ENCODE measurements at regions not wholly inside any gene's neighbourhood (a gene's known extent, or its start where the extent isn't known, plus 50 kb on each side); places are given as distances from the start of the nearest gene placed in this dataset.
A peak's percentile ranks its signal among the peaks of the same experiment; 100 is the strongest.

- DNase-seq (ENCODE audit: low spot score) = no peak
Observed at GRCh38 chr3:115475178-115476041, 147.9 kb upstream of the GAP43 start.

GRCh38 chr3:115476472-115476871, 146.8 kb upstream of the GAP43 start:
- DNase-seq (ENCODE audit: low spot score) = no peak

GRCh38 chr3:115478359-115478758, 145.0 kb upstream of the GAP43 start:
- DNase-seq (ENCODE audit: low spot score) = no peak

DNA sequence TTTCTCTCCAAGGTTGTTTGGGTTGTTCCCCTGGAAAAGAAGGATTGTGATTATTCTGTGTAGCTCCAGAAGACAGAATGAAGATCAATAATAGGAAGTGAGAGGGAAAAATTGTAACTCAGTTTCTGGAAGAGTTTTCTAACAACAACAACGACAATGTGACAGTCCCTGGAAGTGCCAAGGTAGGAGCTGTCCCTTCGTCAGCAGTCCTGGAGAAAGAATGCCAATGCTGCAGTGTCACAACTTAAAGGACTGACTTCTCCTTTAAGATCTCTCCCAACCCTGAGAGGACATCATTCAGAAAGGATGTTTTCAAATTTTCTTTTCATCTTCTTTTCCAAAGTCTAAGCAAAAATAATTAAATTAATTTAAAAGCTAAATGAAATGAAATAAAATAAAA, 136.4 kb upstream of the GAP43 start:
- DNase-seq (ENCODE audit: low spot score) = no peak

DNA sequence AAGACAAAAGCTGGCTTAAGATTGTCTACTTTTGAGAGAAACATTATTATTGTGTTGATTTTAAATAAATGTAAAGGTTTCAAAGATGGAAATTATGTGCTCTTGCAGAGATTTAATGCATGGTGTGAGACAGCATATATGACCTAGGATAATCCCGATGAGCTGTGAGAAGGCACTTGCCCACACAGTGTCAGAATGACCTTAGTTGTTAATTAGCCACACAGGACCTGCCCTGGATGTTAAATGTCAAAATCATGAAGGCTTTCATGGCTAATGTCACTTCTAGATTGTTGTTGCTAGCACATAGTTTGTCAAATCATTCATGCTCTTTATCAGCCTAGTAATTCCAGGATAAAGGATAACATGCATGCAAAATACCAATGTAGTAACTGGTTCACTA, 135.3 kb upstream of the GAP43 start:
- no peak for DNase-seq (ENCODE audit: low spot score)

GRCh38 chr3:115488409-115488808, 134.9 kb upstream of the GAP43 start:
- DNase-seq (ENCODE audit: low spot score) = no peak

DNA sequence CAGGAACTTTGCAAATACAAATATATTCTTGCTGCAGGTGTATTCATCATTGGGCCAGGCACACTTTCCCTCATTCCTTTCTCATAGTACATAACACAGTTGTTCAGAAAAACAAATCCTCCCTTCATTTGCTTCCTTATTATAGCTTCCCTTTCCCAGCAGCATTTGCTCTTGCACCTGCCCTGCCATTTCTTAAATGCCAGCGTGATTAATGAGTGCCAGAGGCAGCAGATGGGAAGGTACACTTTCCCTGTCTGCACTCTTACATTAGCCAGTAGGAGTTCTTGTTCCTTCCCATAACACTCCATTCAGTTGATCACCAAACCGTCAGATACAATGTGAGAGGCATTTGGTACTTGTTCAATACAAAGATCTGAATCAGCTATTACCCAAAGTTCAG, 128.5 kb upstream of the GAP43 start:
- no peak for DNase-seq (ENCODE audit: low spot score)

GRCh38 chr3:115498421-115498820, 124.9 kb upstream of the GAP43 start:
- DNase-seq (ENCODE audit: low spot score) = no peak

DNA sequence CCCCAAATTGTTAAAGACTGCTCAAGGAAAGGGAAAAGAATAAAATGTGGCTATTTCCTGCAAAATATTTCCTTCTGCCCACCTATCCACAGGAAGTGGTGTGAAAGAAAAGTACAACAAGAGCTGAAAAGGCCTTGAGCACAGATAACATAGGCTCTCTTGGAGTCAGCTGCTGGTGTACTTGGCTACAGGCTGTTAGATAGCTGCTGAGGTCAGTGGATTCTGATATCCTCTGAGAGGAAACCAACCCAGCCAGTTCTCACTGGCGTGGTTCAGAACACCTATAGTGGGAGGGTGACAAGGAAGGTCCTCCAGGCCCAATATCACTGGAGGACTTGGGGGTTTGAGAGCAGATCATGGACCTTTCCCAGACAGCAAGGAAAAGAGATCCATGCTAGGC, 124.4 kb upstream of the GAP43 start:
- no peak for DNase-seq (ENCODE audit: low spot score)

GRCh38 chr3:115499666-115500065, 123.6 kb upstream of the GAP43 start:
- no peak for DNase-seq (ENCODE audit: low spot score)

DNA sequence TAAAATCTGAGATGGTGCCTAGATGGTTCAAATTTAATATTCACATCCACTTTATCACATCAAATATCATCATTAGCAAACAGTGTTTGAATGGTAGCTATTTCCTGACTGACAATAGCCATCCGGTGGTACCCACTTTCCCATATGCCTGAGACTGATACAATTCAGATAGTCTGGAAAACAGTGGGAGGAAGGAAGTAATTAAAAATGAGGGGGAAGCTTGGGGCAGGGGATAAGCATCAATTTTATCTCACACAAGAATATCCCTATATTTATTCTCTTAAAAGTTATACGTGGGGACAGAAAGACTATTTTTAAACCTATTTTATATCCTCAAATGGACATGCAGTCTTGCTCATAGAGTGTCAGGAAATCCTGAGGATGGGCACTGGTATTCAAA, 122.5 kb upstream of the GAP43 start:
- DNase-seq (ENCODE audit: low spot score) = no peak

- no peak for DNase-seq (ENCODE audit: low spot score)
Observed at GRCh38 chr3:115502128-115502527, 121.2 kb upstream of the GAP43 start.

DNA sequence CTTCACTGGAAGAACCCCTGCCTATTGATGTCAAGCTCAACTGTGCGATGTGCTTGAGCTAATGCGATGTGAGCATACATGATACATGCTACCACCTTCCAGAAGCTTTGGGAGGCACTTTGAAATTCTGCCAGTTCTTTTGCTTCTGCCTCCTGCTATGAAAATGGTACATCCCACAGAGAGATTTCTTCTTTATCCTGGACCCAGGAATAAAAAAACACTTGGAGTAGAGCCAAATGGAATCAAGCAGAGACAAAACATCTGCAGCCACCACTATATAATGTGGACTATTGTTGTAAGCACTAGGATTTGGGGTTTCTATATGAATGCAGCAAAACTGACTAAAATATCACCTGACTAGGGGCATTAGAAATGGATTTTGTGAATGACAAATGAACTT, 119.9 kb upstream of the GAP43 start:
- no peak for DNase-seq (ENCODE audit: low spot score)

DNA sequence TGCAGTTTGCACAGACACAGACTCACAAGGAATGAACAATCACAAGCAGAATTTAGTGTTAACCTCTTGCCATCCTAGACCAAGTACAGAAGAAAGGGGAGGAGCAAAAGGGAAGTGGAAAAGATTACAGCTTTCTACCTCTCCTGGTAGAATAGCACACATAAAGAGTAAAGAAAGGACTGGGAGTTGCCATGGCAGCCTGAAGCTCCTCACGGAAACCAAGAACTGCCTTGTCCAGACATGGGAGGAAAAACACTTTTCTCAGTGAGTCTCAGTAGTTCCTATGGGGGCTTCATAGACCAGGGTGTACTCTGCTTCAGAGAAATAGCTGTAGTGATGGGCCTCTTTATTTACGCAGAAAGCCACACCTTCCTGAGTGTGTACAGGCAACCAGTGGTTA, 114.7 kb upstream of the GAP43 start:
- no peak for DNase-seq (ENCODE audit: low spot score)

DNA sequence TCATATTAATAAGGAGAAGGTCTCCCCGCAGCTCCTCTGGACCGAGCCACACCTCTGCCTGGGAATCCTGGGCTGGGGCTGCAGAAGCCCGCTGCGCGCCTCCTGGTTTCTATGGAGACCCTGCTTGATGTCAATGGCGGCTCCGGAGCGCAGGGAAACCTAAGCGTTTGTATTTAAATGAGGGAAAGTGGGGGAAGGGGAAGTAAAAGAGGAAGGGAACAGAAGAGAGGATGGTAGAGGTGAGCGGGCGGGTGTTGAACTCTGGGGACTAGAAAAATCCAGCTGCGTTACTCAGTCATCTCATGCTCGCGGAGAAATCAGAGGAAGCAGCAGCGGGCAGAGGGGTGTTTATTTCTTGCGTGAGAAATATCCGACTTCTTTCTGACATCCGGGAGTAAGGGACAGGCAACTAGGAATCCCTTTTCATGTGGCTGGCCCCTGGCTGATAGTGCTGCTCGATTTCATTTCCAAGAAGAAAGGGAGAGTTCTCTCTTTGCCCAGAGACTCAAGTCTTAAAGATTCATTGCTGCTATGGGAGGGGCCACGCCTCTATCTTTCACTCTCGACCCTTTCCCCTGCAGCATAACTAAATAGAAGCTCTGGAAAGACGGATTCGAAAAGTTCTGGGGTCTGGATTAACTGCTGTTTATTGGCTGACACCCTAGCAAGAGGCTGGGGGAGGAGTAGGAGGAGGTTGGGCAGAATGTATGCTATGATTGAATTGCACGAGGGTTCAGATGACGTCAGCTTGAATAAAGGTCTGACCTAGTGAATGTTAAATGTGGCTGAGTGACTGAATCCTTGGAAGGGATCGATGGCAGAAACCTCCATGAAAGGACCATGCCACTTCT, 110.5 kb upstream of the GAP43 start:
- no peak for DNase-seq (ENCODE audit: low spot score)

DNA sequence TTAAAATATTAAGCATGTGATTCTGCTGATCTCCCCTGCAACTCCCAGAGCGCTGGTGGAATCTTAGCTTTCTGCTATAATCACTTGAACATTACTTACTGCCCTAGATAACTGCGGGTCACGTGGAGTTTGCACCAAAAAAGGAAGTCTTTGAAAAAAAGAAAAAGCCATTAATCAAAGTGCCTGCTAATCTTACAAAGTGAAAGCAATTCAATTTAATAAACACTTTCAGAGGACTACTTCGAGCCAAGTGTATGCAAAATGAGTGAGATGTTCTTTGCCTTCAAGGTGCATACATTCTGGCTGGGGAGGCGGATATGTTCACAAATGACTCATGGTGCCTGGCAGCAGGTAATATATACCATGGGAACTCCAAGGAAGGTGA, 109.9 kb upstream of the GAP43 start:
- DNase-seq (ENCODE audit: low spot score) = peak; percentile 2

GRCh38 chr3:115517457-115518050, 105.8 kb upstream of the GAP43 start:
- DNase-seq (ENCODE audit: low spot score) = no peak

- DNase-seq (ENCODE audit: low spot score) = no peak
Observed at GRCh38 chr3:115518100-115518852, 105.0 kb upstream of the GAP43 start.

DNA sequence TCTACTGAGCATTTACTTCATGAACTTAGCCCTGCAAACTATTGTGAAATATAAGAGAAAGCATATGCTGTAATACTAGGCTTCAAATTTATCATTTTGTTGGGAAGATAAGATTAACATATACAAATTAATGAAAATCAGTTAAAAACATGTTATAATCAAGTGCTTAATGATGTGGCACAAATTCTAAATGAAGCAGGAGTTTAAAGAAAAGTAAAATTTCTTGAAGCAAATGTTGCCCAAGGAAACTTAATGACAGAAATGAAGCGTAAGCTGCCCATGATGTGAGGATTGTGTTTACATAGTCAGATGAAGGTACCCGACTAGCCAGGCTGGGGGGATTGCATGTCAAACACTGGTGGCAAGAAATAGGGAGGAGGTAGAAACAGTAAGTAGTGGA, 103.1 kb upstream of the GAP43 start:
- DNase-seq (ENCODE audit: low spot score) = no peak

DNA sequence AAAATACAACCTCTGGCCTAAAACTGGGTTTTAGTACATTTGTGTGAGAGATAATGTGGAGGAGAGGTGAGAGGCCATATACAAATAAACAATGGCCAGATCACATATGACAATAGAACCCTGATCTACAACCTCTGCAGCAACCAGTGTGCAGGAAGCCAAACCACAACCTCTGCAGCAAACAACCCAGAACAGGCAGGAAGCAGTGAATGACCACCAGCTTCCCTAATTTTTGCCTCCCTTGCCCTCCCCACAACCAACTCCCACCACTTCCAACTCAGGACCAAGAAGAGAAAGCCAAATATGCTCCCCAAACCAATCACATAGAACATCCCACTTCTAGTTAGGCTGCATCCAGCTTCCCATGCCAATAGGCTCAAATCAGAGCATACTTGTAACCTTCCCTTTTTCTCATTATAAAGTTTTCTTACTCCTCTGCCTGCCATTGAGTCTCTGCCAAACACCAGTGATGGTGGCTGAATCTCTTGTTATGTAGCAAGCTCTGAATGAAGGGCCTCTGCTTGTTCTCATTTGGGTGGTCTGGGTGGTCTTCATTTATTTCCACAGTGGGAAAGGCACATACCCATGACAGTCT, 102.6 kb upstream of the GAP43 start:
- no peak for DNase-seq (ENCODE audit: low spot score)

- DNase-seq (ENCODE audit: low spot score) = no peak
Observed at GRCh38 chr3:115523458-115523857, 99.9 kb upstream of the GAP43 start.

- no peak for DNase-seq (ENCODE audit: low spot score)
Observed at GRCh38 chr3:115524549-115524948, 98.8 kb upstream of the GAP43 start.

Measured in CD4-positive, alpha-beta T cell treated with Interleukin-15 for 4 hours (primary cell).